ENCODE measurements at regions not wholly inside any gene's neighbourhood (a gene's known extent, or its start where the extent isn't known, plus 50 kb on each side); places are given as distances from the start of the nearest gene placed in this dataset.

- TF ChIP-seq EZH2 (IDR thresholded peaks at IDR 0.05; ENCODE audit: low read length, unreplicated experiment), result no peak
- no peak for TF ChIP-seq CTCF (conservative IDR thresholded peaks at IDR 0.05; ENCODE audit: low read depth, low read length)
These were observed 172.6 kb upstream of the BET1 start for GRCh38 chr7:94176694-94177200.
